NCI-H748 (cell line): ENCODE measurements at regions not wholly inside any gene's neighbourhood (a gene's known extent, or its start where the extent isn't known, plus 50 kb on each side); places are given as distances from the start of the nearest gene placed in this dataset.

Experiments
- DNase-seq: peaks from one replicate; lab custom pipeline; 2025; ENCODE audit not compliant: unreplicated experiment; lab: John Stamatoyannopoulos, UW

GRCh38 chr12:107973950-107974349, 155.1 kb upstream of the WSCD2 start:
- no peak for DNase-seq

GRCh38 chr12:107976331-107976730, 152.8 kb upstream of the WSCD2 start:
- no peak for DNase-seq

- DNase-seq, result no peak
Measured at GRCh38 chr12:107978201-107978600, 150.9 kb upstream of the WSCD2 start.

GRCh38 chr12:107978641-107979040, 150.4 kb upstream of the WSCD2 start:
- no peak for DNase-seq

GRCh38 chr12:107983756-107984472, 145.2 kb upstream of the WSCD2 start:
- DNase-seq, result no peak

- DNase-seq, result no peak
Measured at GRCh38 chr12:107984973-107985372, 144.1 kb upstream of the WSCD2 start.

- DNase-seq, result no peak
Measured at GRCh38 chr12:107986183-107986582, 142.9 kb upstream of the WSCD2 start.

GRCh38 chr12:107990325-107990724, 138.8 kb upstream of the WSCD2 start:
- DNase-seq, result peak; percentile 55

- no peak for DNase-seq
Measured at GRCh38 chr12:107992029-107992428, 137.1 kb upstream of the WSCD2 start.

- DNase-seq, result peak; percentile 63
Measured at GRCh38 chr12:107992870-107993451, 136.1 kb upstream of the WSCD2 start.

GRCh38 chr12:107998863-107999262, 130.2 kb upstream of the WSCD2 start:
- DNase-seq, result no peak

- no peak for DNase-seq
Measured at GRCh38 chr12:108000111-108000510, 129.0 kb upstream of the WSCD2 start.

- DNase-seq, result no peak
Measured at GRCh38 chr12:108004319-108004718, 124.8 kb upstream of the WSCD2 start.

- no peak for DNase-seq
Measured at GRCh38 chr12:108008163-108008905, 120.8 kb upstream of the WSCD2 start.

GRCh38 chr12:108009442-108010070, 119.5 kb upstream of the WSCD2 start:
- no peak for DNase-seq

- DNase-seq, result no peak
Measured at GRCh38 chr12:108016022-108016564, 113.0 kb upstream of the WSCD2 start.

GRCh38 chr12:108017472-108018057, 111.5 kb upstream of the WSCD2 start:
- no peak for DNase-seq

- DNase-seq, result no peak
Measured at GRCh38 chr12:108019862-108020261, 109.2 kb upstream of the WSCD2 start.

- DNase-seq, result no peak
Measured at GRCh38 chr12:108021141-108021540, 107.9 kb upstream of the WSCD2 start.

GRCh38 chr12:108021949-108022522, 107.1 kb upstream of the WSCD2 start:
- no peak for DNase-seq
